ENCODE measurements at regions not wholly inside any gene's neighbourhood (a gene's known extent, or its start where the extent isn't known, plus 50 kb on each side); places are given as distances from the start of the nearest gene placed in this dataset.

GRCh38 chr11:121904148-121904547 lies 211.9 kb downstream of the BLID start:
- Histone ChIP-seq H2AFZ (ENCODE audit: low read depth) (no peak overlapping the region), H3K9me3 (no peaks in the 10 kb centered on the region; the same call in 1 of the 2 replicates), H3K4me3 (ENCODE audit: low read depth in 2 of 2, low read length in 1 of 2) (no peak overlapping the region), H3K4me2 (no peak overlapping the region), H3K9ac (no peak overlapping the region), H3F3A (replicated peaks; ENCODE audit: insufficient read depth) (no peaks in the 10 kb centered on the region), H3K27ac (ENCODE audit: low read depth in 2 of 2, low read length in 1 of 2) (no peak overlapping the region), H3K36me3 (replicated peaks in 1 of 2; ENCODE audit: control insufficient read depth in 1 of 2, insufficient read depth in 2 of 2, low read length in 1 of 2) (no peaks in the 10 kb centered on the region), H3K4me1 (ENCODE audit: control insufficient read depth in 1 of 2, insufficient read depth in 2 of 2, low read depth in 1 of 2, low read length in 1 of 2) (no peaks in the 10 kb centered on the region; a peak in 1 of 4 replicates), H3K79me2 (ENCODE audit: insufficient read depth) (no peaks in the 10 kb centered on the region), H4K20me1 (ENCODE audit: insufficient read depth) (no peaks in the 10 kb centered on the region), H3K27me3 (ENCODE audit: insufficient read depth) (no peaks in the 10 kb centered on the region), H3K9me2 (no peaks in the 10 kb centered on the region)
- CTCF ChIA-PET, result no interaction called here
- WGBS (ENCODE audit: low lambda C conversion rate), result 92% methylated on average over 6 of the region's 6 CpGs
- POLR2A ChIA-PET, result no interaction called here
- TF ChIP-seq POLR2AphosphoS5 (IDR thresholded peaks at IDR 0.05; ENCODE audit: low read depth, low read length) (no peak), PBX3 (IDR thresholded peaks at IDR 0.05) (no peak), TCF12 (IDR thresholded peaks at IDR 0.05) (no peak), TEAD4 (IDR thresholded peaks at IDR 0.05; ENCODE audit: borderline replicate concordance, insufficient read depth) (no peak), FOSL2 (IDR thresholded peaks at IDR 0.05; ENCODE audit: borderline replicate concordance, low read depth) (no peak), ELF1 (IDR thresholded peaks at IDR 0.05) (no peak), TAF1 (IDR thresholded peaks at IDR 0.05; ENCODE audit: borderline replicate concordance, low read depth, low read length) (no peak), NFIC (IDR thresholded peaks at IDR 0.05; ENCODE audit: borderline replicate concordance) (no peak), MEF2A (IDR thresholded peaks at IDR 0.05; ENCODE audit: borderline replicate concordance, low read depth) (no peak), RCOR1 (IDR thresholded peaks at IDR 0.05; ENCODE audit: low read length) (no peak), RAD21 (IDR thresholded peaks at IDR 0.05; ENCODE audit: low read length) (no peak)
- TF ChIP-seq, protein P1, sequence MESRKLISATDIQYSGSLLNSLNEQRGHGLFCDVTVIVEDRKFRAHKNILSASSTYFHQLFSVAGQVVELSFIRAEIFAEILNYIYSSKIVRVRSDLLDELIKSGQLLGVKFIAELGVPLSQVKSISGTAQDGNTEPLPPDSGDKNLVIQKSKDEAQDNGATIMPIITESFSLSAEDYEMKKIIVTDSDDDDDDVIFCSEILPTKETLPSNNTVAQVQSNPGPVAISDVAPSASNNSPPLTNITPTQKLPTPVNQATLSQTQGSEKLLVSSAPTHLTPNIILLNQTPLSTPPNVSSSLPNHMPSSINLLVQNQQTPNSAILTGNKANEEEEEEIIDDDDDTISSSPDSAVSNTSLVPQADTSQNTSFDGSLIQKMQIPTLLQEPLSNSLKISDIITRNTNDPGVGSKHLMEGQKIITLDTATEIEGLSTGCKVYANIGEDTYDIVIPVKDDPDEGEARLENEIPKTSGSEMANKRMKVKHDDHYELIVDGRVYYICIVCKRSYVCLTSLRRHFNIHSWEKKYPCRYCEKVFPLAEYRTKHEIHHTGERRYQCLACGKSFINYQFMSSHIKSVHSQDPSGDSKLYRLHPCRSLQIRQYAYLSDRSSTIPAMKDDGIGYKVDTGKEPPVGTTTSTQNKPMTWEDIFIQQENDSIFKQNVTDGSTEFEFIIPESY (IDR thresholded peaks at IDR 0.05; ENCODE audit: borderline replicate concordance, low read depth), result no peak
- TF ChIP-seq, protein P2, sequence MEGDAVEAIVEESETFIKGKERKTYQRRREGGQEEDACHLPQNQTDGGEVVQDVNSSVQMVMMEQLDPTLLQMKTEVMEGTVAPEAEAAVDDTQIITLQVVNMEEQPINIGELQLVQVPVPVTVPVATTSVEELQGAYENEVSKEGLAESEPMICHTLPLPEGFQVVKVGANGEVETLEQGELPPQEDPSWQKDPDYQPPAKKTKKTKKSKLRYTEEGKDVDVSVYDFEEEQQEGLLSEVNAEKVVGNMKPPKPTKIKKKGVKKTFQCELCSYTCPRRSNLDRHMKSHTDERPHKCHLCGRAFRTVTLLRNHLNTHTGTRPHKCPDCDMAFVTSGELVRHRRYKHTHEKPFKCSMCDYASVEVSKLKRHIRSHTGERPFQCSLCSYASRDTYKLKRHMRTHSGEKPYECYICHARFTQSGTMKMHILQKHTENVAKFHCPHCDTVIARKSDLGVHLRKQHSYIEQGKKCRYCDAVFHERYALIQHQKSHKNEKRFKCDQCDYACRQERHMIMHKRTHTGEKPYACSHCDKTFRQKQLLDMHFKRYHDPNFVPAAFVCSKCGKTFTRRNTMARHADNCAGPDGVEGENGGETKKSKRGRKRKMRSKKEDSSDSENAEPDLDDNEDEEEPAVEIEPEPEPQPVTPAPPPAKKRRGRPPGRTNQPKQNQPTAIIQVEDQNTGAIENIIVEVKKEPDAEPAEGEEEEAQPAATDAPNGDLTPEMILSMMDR (IDR thresholded peaks at IDR 0.05), result no peak
- DNase-seq, result no peak

- no peaks in the 10 kb centered on the region for H3K9me2 ChIP-seq
Observed at GRCh38 chr11:121901886-121902285, 214.1 kb downstream of the BLID start.

More at GRCh38 chr11:121901886-121902285, 214.1 kb downstream of the BLID start:
- Histone ChIP-seq H3K79me2 (ENCODE audit: insufficient read depth) (no peaks in the 10 kb centered on the region), H3K9me3 (no peaks in the 10 kb centered on the region; the same call in 1 of the 2 replicates), H3K36me3 (replicated peaks in 1 of 2; ENCODE audit: control insufficient read depth in 1 of 2, insufficient read depth in 2 of 2, low read length in 1 of 2) (no peaks in the 10 kb centered on the region), H3F3A (replicated peaks; ENCODE audit: insufficient read depth) (no peaks in the 10 kb centered on the region), H3K4me1 (ENCODE audit: control insufficient read depth in 1 of 2, insufficient read depth in 2 of 2, low read depth in 1 of 2, low read length in 1 of 2) (no peaks in the 10 kb centered on the region), H3K27ac (ENCODE audit: low read depth in 2 of 2, low read length in 1 of 2) (no peak overlapping the region), H4K20me1 (ENCODE audit: insufficient read depth) (no peaks in the 10 kb centered on the region), H3K4me2 (no peak overlapping the region), H3K9ac (no peak overlapping the region), H3K4me3 (ENCODE audit: low read depth in 2 of 2, low read length in 1 of 2) (no peak overlapping the region), H2AFZ (ENCODE audit: low read depth) (no peak overlapping the region), H3K27me3 (ENCODE audit: insufficient read depth) (no peaks in the 10 kb centered on the region)
- DNase-seq, result no peak
- TF ChIP-seq REST (IDR thresholded peaks at IDR 0.05; ENCODE audit: low read depth, low read length) (peak; percentile 76), TEAD4 (IDR thresholded peaks at IDR 0.05; ENCODE audit: borderline replicate concordance, insufficient read depth) (no peak)
- WGBS (ENCODE audit: low lambda C conversion rate), result 84% methylated on average over 4 of the region's 4 CpGs
- ChIA-PET CTCF (interaction anchor here (1.5 to 1.6 kb wide), 2 partner anchors 12 to 16 kb away, joined by 3 to 6 read pairs; no protein-coding TSS in a partner anchor), POLR2A (no interaction called here)
